GM12878 (cell line): ENCODE measurements at regions not wholly inside any gene's neighbourhood (a gene's known extent, or its start where the extent isn't known, plus 50 kb on each side); places are given as distances from the start of the nearest gene placed in this dataset.

Experiments used
- ATAC-seq: fragments of 200-7000 bp; cut with Tn5 transposase; 3 replicates; pipeline ENCODE4 v1.9.1; 2020; ENCODE audit warnings: mild to moderate bottlenecking, moderate library complexity
- BruUV-seq: library from RNA; stranded (reverse); fragments of 400-500 nt; replicated peaks from 2 replicates; lab custom pipeline; 2021; lab: Mats Ljungman, UMichigan
- CTCF ChIA-PET: fragments of 300-600 bp; sonication (Branson Sonifier 250); formaldehyde crosslinking; extraction: SDS; loops from one replicate; lab custom pipeline; 2021; ENCODE audit warnings: inconsistent platforms; lab: Yijun Ruan, JAX
- POLR2A ChIA-PET: fragments of 350-600 bp; formaldehyde crosslinking; extraction: SDS; loops from one replicate; lab custom pipeline; 2021; ENCODE audit warnings: inconsistent platforms; lab: Charles Lee
- RAD21 ChIA-PET: fragments of 300-600 bp; sonication (Branson Sonifier 250); formaldehyde crosslinking; loops from one replicate; lab custom pipeline; 2023; ENCODE audit warnings: antibody characterized with exemption; ENCODE audit not compliant: unreplicated experiment; lab: Charles Lee
- SMC1A ChIA-PET: fragments of 300-600 bp; sonication (Branson Sonifier 250); formaldehyde crosslinking; loops from one replicate; lab custom pipeline; 2023; ENCODE audit not compliant: unreplicated experiment, uncharacterized antibody; lab: Charles Lee
- DNase-seq: peaks from one replicate; pipeline ENCODE4 v3.0.0-alpha.2; 2011; ENCODE audit warnings: low read depth, low spot score
- FAIRE-seq: peaks from 3 replicates; lab custom pipeline; 2011; peaks lifted over from hg19 to GRCh38; lab: Jason Lieb, UNC
- H2AFZ ChIP-seq: 2 replicates; pipeline ENCODE4 v1.6.0; 2011; ENCODE audit warnings: low read depth, low read length, control low read depth; ENCODE audit not compliant: control insufficient read depth
- H3K27ac ChIP-seq: 2 replicates; pipeline ENCODE4 v1.5.1; 2011; ENCODE audit warnings: control low read depth; ENCODE audit not compliant: control insufficient read depth, insufficient read depth
- H3K27me3 ChIP-seq, 2 experiments: replicated peaks in 1 of 2; 2 replicates each; pipeline versions ENCODE4 v1.6.0 to v1.6.1; 2011; ENCODE audit warnings: low read length in 1 of 2; ENCODE audit not compliant: control insufficient read depth in 2 of 2, insufficient read depth in 2 of 2
- H3K36me3 ChIP-seq, 2 experiments: 2 replicates each; pipeline ENCODE4 v1.5.1; 2011; ENCODE audit warnings: low read length in 1 of 2; ENCODE audit not compliant: control insufficient read depth in 2 of 2, insufficient read depth in 2 of 2
- H3K4me1 ChIP-seq: 2 replicates; pipeline ENCODE4 v1.6.1; 2011; ENCODE audit warnings: mild to moderate bottlenecking, low read length, moderate library complexity, mixed read lengths; ENCODE audit not compliant: control insufficient read depth, insufficient read depth
- H3K4me2 ChIP-seq: 2 replicates; pipeline ENCODE4 v1.6.0; 2011; ENCODE audit warnings: control low read depth; ENCODE audit not compliant: control insufficient read depth, insufficient read depth
- H3K4me3 ChIP-seq: fragments of 200-600 bp; sonication (generic); 2 replicates; pipeline ENCODE4 v1.5.1; 2016
- H3K79me2 ChIP-seq: 2 replicates; pipeline ENCODE4 v1.6.0; 2011; ENCODE audit warnings: low read length; ENCODE audit not compliant: control insufficient read depth, insufficient read depth
- H3K9ac ChIP-seq: 2 replicates; pipeline ENCODE4 v1.8.0; 2011; ENCODE audit warnings: low read length, control low read depth, mixed read lengths; ENCODE audit not compliant: control insufficient read depth, insufficient read depth
- H3K9me3 ChIP-seq: replicated peaks from 3 replicates; pipeline ENCODE4 v1.5.1; 2011; ENCODE audit warnings: mild to moderate bottlenecking, low read length; ENCODE audit not compliant: control insufficient read depth, insufficient read depth
- H4K20me1 ChIP-seq: 2 replicates; pipeline ENCODE4 v1.6.0; 2011; ENCODE audit not compliant: control insufficient read depth, insufficient read depth
- IRF4 ChIP-seq: IDR thresholded peaks from 2 replicates; pipeline ENCODE4 v1.6.1; 2011; ENCODE audit warnings: low read depth, low read length
- JUND ChIP-seq: IDR thresholded peaks from 2 replicates; pipeline ENCODE4 v1.6.1; 2012; ENCODE audit warnings: low read depth, mild to moderate bottlenecking, low read length, improper control_type of control experiment, moderate library complexity
- RAD21 ChIP-seq: IDR thresholded peaks from 2 replicates; pipeline ENCODE4 v1.6.1; 2011; ENCODE audit warnings: mild to moderate bottlenecking, low read depth, low read length, moderate library complexity; ENCODE audit not compliant: insufficient read depth
- SMAD1 ChIP-seq: fragments of 450-650 bp; IDR thresholded peaks from 2 replicates; pipeline ENCODE4 v1.6.1; 2018; ENCODE audit warnings: mild to moderate bottlenecking, low read depth; ENCODE audit not compliant: partially characterized antibody
- SMC3 ChIP-seq: IDR thresholded peaks from 2 replicates; pipeline ENCODE4 v1.6.1; 2011; ENCODE audit warnings: low read length, improper control_type of control experiment, borderline replicate concordance
- ZNF274 ChIP-seq: IDR thresholded peaks from one replicate; pipeline ENCODE4 v1.8.0; 2011; ENCODE audit not compliant: insufficient read length, insufficient read depth
- WGBS: methylation state at CpG from one replicate; pipeline ENCODE4 v1.1.6; 2016; ENCODE audit warnings: low lambda C conversion rate; ENCODE audit not compliant: insufficient replicate concordance, insufficient coverage; ENCODE audit errors: missing lambda C conversion rate; 5-methylcytosine and 5-hydroxymethylcytosine counted together
- in situ Hi-C: fragments of 300-500 bp; cut with MboI; formaldehyde crosslinking; loops from 9 replicates; pipeline ENCODE4 v1.14.3; 2018; ENCODE audit warnings: mixed read lengths
- intact Hi-C: fragments of 100-400 bp; cut with micrococcal nuclease; formaldehyde crosslinking; loops from one replicate; pipeline ENCODE4 v1.14.2; 2022; ENCODE audit not compliant: unreplicated experiment
- TF ChIP-seq, protein P1 (sequence below): fragments of 450-650 bp; IDR thresholded peaks from 2 replicates; pipeline ENCODE4 v1.6.1; 2016; ENCODE audit warnings: mild to moderate bottlenecking

GRCh38 chr9:79431019-79431679 is 140.6 kb upstream of the TLE4 start:
- Histone ChIP-seq H3K4me1 (no peaks in the 10 kb centered on the region), H3K4me2 (no peak overlapping the region), H3K27ac (no peak overlapping the region), H3K79me2 (no peaks in the 10 kb centered on the region), H3K27me3 (no peaks in the 10 kb centered on the region), H2AFZ (no peak overlapping the region), H3K36me3 (no peaks in the 10 kb centered on the region), H3K9ac (no peak overlapping the region), H3K4me3 (no peak overlapping the region), H3K9me3 (no peaks in the 10 kb centered on the region), H4K20me1 (no peaks in the 10 kb centered on the region)
- 4% methylated on average over 4 of the region's 4 CpGs for WGBS
- ChIA-PET POLR2A (no interaction called here), CTCF (no interaction called here), SMC1A (no interaction called here), RAD21 (no interaction called here)
- no peak for ATAC-seq
- TF ChIP-seq IRF4 (no peak), RAD21 (0 out of 2 replicates have a peak, but pooled peaks have one; percentile 18)
- in situ Hi-C loops (no loop called here), intact Hi-C loops (no loop called here)
- DNase-seq = no peak
- BruUV-seq = no TSS peak
- no peak for FAIRE-seq

DNA sequence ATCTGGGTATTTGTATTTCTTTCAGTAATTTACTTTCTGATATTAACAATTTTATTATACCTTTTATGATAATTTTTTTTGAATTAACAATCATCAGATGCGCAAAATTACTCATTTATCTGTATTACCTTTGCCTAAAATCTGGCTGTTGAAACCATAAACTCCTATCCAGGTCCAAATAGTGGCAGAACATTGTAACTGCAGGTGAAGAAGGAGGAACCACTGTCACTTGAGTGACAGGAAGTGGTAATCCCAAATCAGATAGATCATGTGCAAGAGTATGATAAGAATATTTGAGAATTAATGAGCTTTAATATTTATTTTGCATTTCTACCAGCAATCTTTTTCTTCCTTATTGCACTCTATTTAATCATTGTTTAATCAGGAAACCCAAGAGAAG is 139.3 kb upstream of the TLE4 start:
- Histone ChIP-seq H2AFZ (no peak overlapping the region), H3K9ac (no peak overlapping the region), H3K27me3 (no peaks in the 10 kb centered on the region), H3K79me2 (no peaks in the 10 kb centered on the region), H3K4me3 (no peak overlapping the region), H3K27ac (no peak overlapping the region), H3K4me1 (no peaks in the 10 kb centered on the region), H4K20me1 (no peaks in the 10 kb centered on the region), H3K4me2 (no peak overlapping the region), H3K36me3 (no peaks in the 10 kb centered on the region), H3K9me3 (no peaks in the 10 kb centered on the region)
- POLR2A ChIA-PET = no interaction called here
- BruUV-seq = no TSS peak
- DNase-seq = no peak
- FAIRE-seq = no peak
- ATAC-seq = peak; percentile 52; the same call in 2 of the 3 replicates
- intact Hi-C loops = no loop called here
- in situ Hi-C loops = no loop called here
- CTCF ChIA-PET = no interaction called here
- RAD21 ChIA-PET = no interaction called here
- 26% methylated on average over 1 of the region's 1 CpG for WGBS
- no peak for TF ChIP-seq SMC3
- TF ChIP-seq ZNF274 = no peak
- no peak for TF ChIP-seq SMAD1
- TF ChIP-seq, protein P1, sequence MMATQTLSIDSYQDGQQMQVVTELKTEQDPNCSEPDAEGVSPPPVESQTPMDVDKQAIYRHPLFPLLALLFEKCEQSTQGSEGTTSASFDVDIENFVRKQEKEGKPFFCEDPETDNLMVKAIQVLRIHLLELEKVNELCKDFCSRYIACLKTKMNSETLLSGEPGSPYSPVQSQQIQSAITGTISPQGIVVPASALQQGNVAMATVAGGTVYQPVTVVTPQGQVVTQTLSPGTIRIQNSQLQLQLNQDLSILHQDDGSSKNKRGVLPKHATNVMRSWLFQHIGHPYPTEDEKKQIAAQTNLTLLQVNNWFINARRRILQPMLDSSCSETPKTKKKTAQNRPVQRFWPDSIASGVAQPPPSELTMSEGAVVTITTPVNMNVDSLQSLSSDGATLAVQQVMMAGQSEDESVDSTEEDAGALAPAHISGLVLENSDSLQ = peak; percentile 58; the same call in 1 of the 2 replicates
- TF ChIP-seq JUND = no peak
- SMC1A ChIA-PET = interaction anchor here (0.7 kb wide), 1 partner anchor 134 kb away, joined by 3 read pairs; no protein-coding TSS in a partner anchor
